LNCaP clone FGC (cell line): ENCODE measurements at regions not wholly inside any gene's neighbourhood (a gene's known extent, or its start where the extent isn't known, plus 50 kb on each side); places are given as distances from the start of the nearest gene placed in this dataset.

Experiments used
- DNase-seq: peaks from one replicate; pipeline ENCODE4 v3.0.0-alpha.2; 2011; ENCODE audit warnings: low read depth
- H3K4me3 ChIP-seq: 2 replicates; pipeline ENCODE4 v1.5.1; 2011; ENCODE audit warnings: mild to moderate bottlenecking, low read depth, low read length, control low read depth
- CTCF ChIP-seq: IDR thresholded peaks from 2 replicates; pipeline ENCODE4 v1.5.1; 2012; ENCODE audit warnings: mild to moderate bottlenecking; ENCODE audit not compliant: control insufficient read depth, insufficient read depth; ENCODE audit errors: extremely low read depth

GRCh38 chr11:29184939-29185890 lies 831.6 kb downstream of the KCNA4 start:
- no peak overlapping the region for H3K4me3 ChIP-seq
- DNase-seq = no peak
- no peak for TF ChIP-seq CTCF

- no peak overlapping the region for H3K4me3 ChIP-seq
- DNase-seq = no peak
- no peak for TF ChIP-seq CTCF
These were observed 833.5 kb downstream of the KCNA4 start for GRCh38 chr11:29183301-29183700.

GRCh38 chr11:29173660-29174062 lies 843.2 kb downstream of the KCNA4 start:
- no peak for DNase-seq
- H3K4me3 ChIP-seq = no peak overlapping the region
- TF ChIP-seq CTCF = no peak

GRCh38 chr11:29171360-29171950 lies 845.4 kb downstream of the KCNA4 start:
- H3K4me3 ChIP-seq = no peak overlapping the region
- no peak for TF ChIP-seq CTCF
- DNase-seq = no peak

GRCh38 chr11:29166306-29166705 lies 850.5 kb downstream of the KCNA4 start:
- no peak for TF ChIP-seq CTCF
- DNase-seq = no peak
- H3K4me3 ChIP-seq = no peak overlapping the region

GRCh38 chr11:29163231-29163630 lies 853.6 kb downstream of the KCNA4 start:
- no peak overlapping the region for H3K4me3 ChIP-seq
- no peak for TF ChIP-seq CTCF
- no peak for DNase-seq
